GM12878 (cell line): ENCODE measurements at regions not wholly inside any gene's neighbourhood (a gene's known extent, or its start where the extent isn't known, plus 50 kb on each side); places are given as distances from the start of the nearest gene placed in this dataset.

ENCODE experiments used
- ATAC-seq: fragments of 200-7000 bp; cut with Tn5 transposase; 3 replicates; pipeline ENCODE4 v1.9.1; 2020; ENCODE audit warnings: mild to moderate bottlenecking, moderate library complexity
- BruUV-seq: library from RNA; stranded (reverse); fragments of 400-500 nt; replicated peaks from 2 replicates; lab custom pipeline; 2021; lab: Mats Ljungman, UMichigan
- CTCF ChIA-PET: fragments of 300-600 bp; sonication (Branson Sonifier 250); formaldehyde crosslinking; extraction: SDS; loops from one replicate; lab custom pipeline; 2021; ENCODE audit warnings: inconsistent platforms; lab: Yijun Ruan, JAX
- POLR2A ChIA-PET: fragments of 350-600 bp; formaldehyde crosslinking; extraction: SDS; loops from one replicate; lab custom pipeline; 2021; ENCODE audit warnings: inconsistent platforms; lab: Charles Lee
- RAD21 ChIA-PET: fragments of 300-600 bp; sonication (Branson Sonifier 250); formaldehyde crosslinking; loops from one replicate; lab custom pipeline; 2023; ENCODE audit warnings: antibody characterized with exemption; ENCODE audit not compliant: unreplicated experiment; lab: Charles Lee
- SMC1A ChIA-PET: fragments of 300-600 bp; sonication (Branson Sonifier 250); formaldehyde crosslinking; loops from one replicate; lab custom pipeline; 2023; ENCODE audit not compliant: unreplicated experiment, uncharacterized antibody; lab: Charles Lee
- DNase-seq: peaks from one replicate; pipeline ENCODE4 v3.0.0-alpha.2; 2011; ENCODE audit warnings: low read depth, low spot score
- FAIRE-seq: peaks from 3 replicates; lab custom pipeline; 2011; peaks lifted over from hg19 to GRCh38; lab: Jason Lieb, UNC
- H2AFZ ChIP-seq: 2 replicates; pipeline ENCODE4 v1.6.0; 2011; ENCODE audit warnings: low read depth, low read length, control low read depth; ENCODE audit not compliant: control insufficient read depth
- H3K27ac ChIP-seq: 2 replicates; pipeline ENCODE4 v1.5.1; 2011; ENCODE audit warnings: control low read depth; ENCODE audit not compliant: control insufficient read depth, insufficient read depth
- H3K27me3 ChIP-seq, 2 experiments: replicated peaks in 1 of 2; 2 replicates each; pipeline versions ENCODE4 v1.6.0 to v1.6.1; 2011; ENCODE audit warnings: low read length in 1 of 2; ENCODE audit not compliant: control insufficient read depth in 2 of 2, insufficient read depth in 2 of 2
- H3K36me3 ChIP-seq, 2 experiments: 2 replicates each; pipeline ENCODE4 v1.5.1; 2011; ENCODE audit warnings: low read length in 1 of 2; ENCODE audit not compliant: control insufficient read depth in 2 of 2, insufficient read depth in 2 of 2
- H3K4me1 ChIP-seq: 2 replicates; pipeline ENCODE4 v1.6.1; 2011; ENCODE audit warnings: mild to moderate bottlenecking, low read length, moderate library complexity, mixed read lengths; ENCODE audit not compliant: control insufficient read depth, insufficient read depth
- H3K4me2 ChIP-seq: 2 replicates; pipeline ENCODE4 v1.6.0; 2011; ENCODE audit warnings: control low read depth; ENCODE audit not compliant: control insufficient read depth, insufficient read depth
- H3K4me3 ChIP-seq: fragments of 200-600 bp; sonication (generic); 2 replicates; pipeline ENCODE4 v1.5.1; 2016
- H3K79me2 ChIP-seq: 2 replicates; pipeline ENCODE4 v1.6.0; 2011; ENCODE audit warnings: low read length; ENCODE audit not compliant: control insufficient read depth, insufficient read depth
- H3K9ac ChIP-seq: 2 replicates; pipeline ENCODE4 v1.8.0; 2011; ENCODE audit warnings: low read length, control low read depth, mixed read lengths; ENCODE audit not compliant: control insufficient read depth, insufficient read depth
- H3K9me3 ChIP-seq: replicated peaks from 3 replicates; pipeline ENCODE4 v1.5.1; 2011; ENCODE audit warnings: mild to moderate bottlenecking, low read length; ENCODE audit not compliant: control insufficient read depth, insufficient read depth
- H4K20me1 ChIP-seq: 2 replicates; pipeline ENCODE4 v1.6.0; 2011; ENCODE audit not compliant: control insufficient read depth, insufficient read depth
- ASH2L ChIP-seq: fragments of 300-600, 200-600 bp; sonication (generic); IDR thresholded peaks from 2 replicates; pipeline ENCODE4 v1.6.1; 2017; ENCODE audit warnings: low read depth, mild to moderate bottlenecking, borderline replicate concordance
- BACH1 ChIP-seq: fragments of 450-650 bp; IDR thresholded peaks from 2 replicates; pipeline ENCODE4 v1.6.1; 2017; ENCODE audit warnings: mild to moderate bottlenecking, borderline replicate concordance
- BMI1 ChIP-seq: fragments of 450-650 bp; IDR thresholded peaks from 2 replicates; pipeline ENCODE4 v1.6.1; 2016; ENCODE audit warnings: mild to moderate bottlenecking, moderate library complexity, borderline replicate concordance
- EED ChIP-seq: sonication (generic); IDR thresholded peaks from 2 replicates; pipeline ENCODE4 v1.6.1; 2016; ENCODE audit warnings: antibody characterized with exemption, low read depth
- EGR1 ChIP-seq, 2 experiments: IDR thresholded peaks; 1 replicate in 1 of 2; 2 replicates in 1 of 2; pipeline ENCODE4 v1.6.1; 2011 to 2012; ENCODE audit warnings: low read depth in 2 of 2, low read length in 2 of 2, borderline replicate concordance in 1 of 2, mild to moderate bottlenecking in 1 of 2, moderate library complexity in 1 of 2
- ESRRA ChIP-seq: IDR thresholded peaks from 2 replicates; pipeline ENCODE4 v1.6.1; 2012; ENCODE audit warnings: mild to moderate bottlenecking, low read length, improper control_type of control experiment
- IKZF2 ChIP-seq, 2 experiments: fragments of 450-650 bp; IDR thresholded peaks; 2 replicates each; pipeline ENCODE4 v1.6.1; 2017; ENCODE audit warnings: mild to moderate bottlenecking in 2 of 2, moderate library complexity in 2 of 2
- KLF5 ChIP-seq: fragments of 450-650 bp; IDR thresholded peaks from 2 replicates; pipeline ENCODE4 v1.6.1; 2014; ENCODE audit warnings: mild to moderate bottlenecking; ENCODE audit not compliant: partially characterized antibody
- PKNOX1 ChIP-seq: fragments of 450-650 bp; IDR thresholded peaks from 2 replicates; pipeline ENCODE4 v1.6.1; 2016; ENCODE audit warnings: mild to moderate bottlenecking
- POLR2A ChIP-seq: IDR thresholded peaks from 2 replicates; pipeline ENCODE4 v1.6.1; 2011; ENCODE audit warnings: low read depth, mild to moderate bottlenecking, low read length
- POU2F2 ChIP-seq: IDR thresholded peaks from 3 replicates; pipeline ENCODE4 v1.6.1; 2011; ENCODE audit warnings: low read depth, mild to moderate bottlenecking, low read length, borderline replicate concordance
- RELA ChIP-seq: fragments of 450-650 bp; IDR thresholded peaks from 2 replicates; pipeline ENCODE4 v1.8.0; 2014; ENCODE audit warnings: borderline replicate concordance; ENCODE audit not compliant: partially characterized antibody
- TCF7 ChIP-seq: IDR thresholded peaks from 2 replicates; pipeline ENCODE4 v1.6.1; 2014; ENCODE audit warnings: antibody characterized with exemption, borderline replicate concordance
- USF2 ChIP-seq: IDR thresholded peaks from 2 replicates; pipeline ENCODE4 v1.6.1; 2011; ENCODE audit warnings: low read depth, low read length, improper control_type of control experiment, borderline replicate concordance
- ZNF207 ChIP-seq: fragments of 450-650 bp; IDR thresholded peaks from 2 replicates; pipeline ENCODE4 v1.6.1; 2014; ENCODE audit warnings: antibody characterized with exemption, mild to moderate bottlenecking, borderline replicate concordance
- ZSCAN29 ChIP-seq: fragments of 450-650 bp; IDR thresholded peaks from 2 replicates; pipeline ENCODE4 v1.6.1; 2017; ENCODE audit warnings: mild to moderate bottlenecking, moderate library complexity
- WGBS: methylation state at CpG from one replicate; pipeline ENCODE4 v1.1.6; 2016; ENCODE audit warnings: low lambda C conversion rate; ENCODE audit not compliant: insufficient replicate concordance, insufficient coverage; ENCODE audit errors: missing lambda C conversion rate; 5-methylcytosine and 5-hydroxymethylcytosine counted together
- in situ Hi-C: fragments of 300-500 bp; cut with MboI; formaldehyde crosslinking; loops from 9 replicates; pipeline ENCODE4 v1.14.3; 2018; ENCODE audit warnings: mixed read lengths
- intact Hi-C: fragments of 100-400 bp; cut with micrococcal nuclease; formaldehyde crosslinking; loops from one replicate; pipeline ENCODE4 v1.14.2; 2022; ENCODE audit not compliant: unreplicated experiment

- no peak for TF ChIP-seq KLF5
- no peak for TF ChIP-seq TCF7
- TF ChIP-seq RELA: no peak
- no peak for TF ChIP-seq POU2F2
- no peak for TF ChIP-seq ZSCAN29
- TF ChIP-seq BACH1: no peak
- TF ChIP-seq EGR1 (IDR thresholded peaks at IDR 0.05; ENCODE audit: borderline replicate concordance in 1 of 2, low read depth in 2 of 2, low read length in 2 of 2): no peak
Measured at GRCh38 chr14:42269234-42269633, 662.6 kb downstream of the LRFN5 start (continued).

GRCh38 chr14:42248131-42248530 lies 641.5 kb downstream of the LRFN5 start:
- CTCF ChIA-PET: no interaction called here
- intact Hi-C loops: no loop called here

More at GRCh38 chr14:42248131-42248530, 641.5 kb downstream of the LRFN5 start:
- Histone ChIP-seq H3K36me3 (no peaks in the 10 kb centered on the region), H3K79me2 (no peaks in the 10 kb centered on the region), H4K20me1 (no peaks in the 10 kb centered on the region), H3K27me3 (no peaks in the 10 kb centered on the region), H3K9me3 (no peaks in the 10 kb centered on the region), H3K4me1 (no peaks in the 10 kb centered on the region), H3K9ac (no peak overlapping the region), H3K27ac (no peak overlapping the region), H3K4me2 (no peak overlapping the region), H3K4me3 (no peak overlapping the region), H2AFZ (no peak overlapping the region)
- FAIRE-seq (no peak), ATAC-seq (no peak), DNase-seq (no peak)
- RAD21 ChIA-PET: no interaction called here
- SMC1A ChIA-PET: no interaction called here
- WGBS: 6% methylated on average over 2 of the region's 2 CpGs
- POLR2A ChIA-PET: no interaction called here
- in situ Hi-C loops: no loop called here
- no TSS peak for BruUV-seq
- TF ChIP-seq POLR2A: no peak
- TF ChIP-seq ESRRA: no peak
- no peak for TF ChIP-seq BMI1
- no peak for TF ChIP-seq USF2
- TF ChIP-seq ZNF207: no peak
- no peak for TF ChIP-seq ASH2L
- no peak for TF ChIP-seq EED
- no peak for TF ChIP-seq IKZF2 (IDR thresholded peaks at IDR 0.05)
- no peak for TF ChIP-seq PKNOX1
- TF ChIP-seq, all 136 proteins: peak for 0
